ENCODE measurements at regions not wholly inside any gene's neighbourhood (a gene's known extent, or its start where the extent isn't known, plus 50 kb on each side); places are given as distances from the start of the nearest gene placed in this dataset.

- Histone ChIP-seq H3K4me3 (ENCODE audit: low read depth, low read length) (no peak overlapping the region), H3K4me1 (ENCODE audit: control insufficient read depth, insufficient read depth, low read length) (no peaks in the 10 kb centered on the region), H3K9me3 (ENCODE audit: control insufficient read depth, insufficient read depth, low read depth, low read length) (no peaks in the 10 kb centered on the region), H3K27ac (ENCODE audit: extremely low read depth, low read depth, low read length) (no peak overlapping the region), H3K36me3 (ENCODE audit: control insufficient read depth in 2 of 2, insufficient read depth in 1 of 2, low read length in 2 of 2) (no peaks in the 10 kb centered on the region)
- POLR2A ChIA-PET, result no interaction called here
- CTCF ChIA-PET, result no interaction called here
- TF ChIP-seq ZBTB8A (tag by site-specific recombination; IDR thresholded peaks at IDR 0.05) (no peak), ZNF777 (tag by site-specific recombination; IDR thresholded peaks at IDR 0.05; ENCODE audit: borderline replicate concordance) (no peak), GLI2 (tag by site-specific recombination; IDR thresholded peaks at IDR 0.05; ENCODE audit: borderline replicate concordance, low read depth) (no peak), ZBTB21 (tag by site-specific recombination; IDR thresholded peaks at IDR 0.05) (no peak), WT1 (tag by site-specific recombination; IDR thresholded peaks at IDR 0.05) (no peak), ZNF529 (tag by site-specific recombination; IDR thresholded peaks at IDR 0.05; ENCODE audit: insufficient replicate concordance) (no peak), ZNF221 (tag by site-specific recombination; IDR thresholded peaks at IDR 0.05; ENCODE audit: borderline replicate concordance) (no peak), ZBTB1 (tag by site-specific recombination; IDR thresholded peaks at IDR 0.05) (no peak), ZBTB7A (tag by site-specific recombination; IDR thresholded peaks at IDR 0.05; ENCODE audit: low read depth) (no peak), ZNF776 (tag by site-specific recombination; IDR thresholded peaks at IDR 0.05; ENCODE audit: borderline replicate concordance) (no peak), PRDM6 (tag by site-specific recombination; IDR thresholded peaks at IDR 0.05) (no peak), ZBTB6 (tag by site-specific recombination; IDR thresholded peaks at IDR 0.05) (no peak), ZNF664 (tag by site-specific recombination; IDR thresholded peaks at IDR 0.05) (no peak), AEBP2 (tag by site-specific recombination; IDR thresholded peaks at IDR 0.05; ENCODE audit: borderline replicate concordance) (no peak)
These were observed 98.0 kb upstream of the KIF2B start for GRCh38 chr17:53724726-53725125.

GRCh38 chr17:53722407-53722806 is 100.3 kb upstream of the KIF2B start:
- no peak overlapping the region for H3K4me3 ChIP-seq (ENCODE audit: low read depth, low read length)
- ChIA-PET CTCF (interaction anchor here (0.6 kb wide), 1 partner anchor 302 kb away, joined by 3 read pairs; no protein-coding TSS in a partner anchor), POLR2A (no interaction called here)
- no peaks in the 10 kb centered on the region for H3K4me1 ChIP-seq (ENCODE audit: control insufficient read depth, insufficient read depth, low read length)
- no peaks in the 10 kb centered on the region for H3K36me3 ChIP-seq (ENCODE audit: control insufficient read depth in 2 of 2, insufficient read depth in 1 of 2, low read length in 2 of 2)
- H3K9me3 ChIP-seq (ENCODE audit: control insufficient read depth, insufficient read depth, low read depth, low read length), result no peaks in the 10 kb centered on the region
- no peak overlapping the region for H3K27ac ChIP-seq (ENCODE audit: extremely low read depth, low read depth, low read length)
- TF ChIP-seq ZNF473 (tag by site-specific recombination; IDR thresholded peaks at IDR 0.05), result no peak
- TF ChIP-seq ZNF560 (tag by site-specific recombination; IDR thresholded peaks at IDR 0.05; ENCODE audit: borderline replicate concordance), result no peak
- no peak for TF ChIP-seq ZNF777 (tag by site-specific recombination; IDR thresholded peaks at IDR 0.05; ENCODE audit: borderline replicate concordance)
- no peak for TF ChIP-seq ZNF18 (tag by site-specific recombination; IDR thresholded peaks at IDR 0.05)
- TF ChIP-seq ZNF549 (tag by site-specific recombination; IDR thresholded peaks at IDR 0.05), result no peak
- no peak for TF ChIP-seq ZNF624 (tag by site-specific recombination; IDR thresholded peaks at IDR 0.05)
- no peak for TF ChIP-seq PRDM6 (tag by site-specific recombination; IDR thresholded peaks at IDR 0.05)
- TF ChIP-seq GLI2 (tag by site-specific recombination; IDR thresholded peaks at IDR 0.05; ENCODE audit: borderline replicate concordance, low read depth), result no peak
- no peak for TF ChIP-seq ZNF626 (tag by site-specific recombination; IDR thresholded peaks at IDR 0.05)
- no peak for TF ChIP-seq SALL2 (tag by site-specific recombination; IDR thresholded peaks at IDR 0.05; ENCODE audit: borderline replicate concordance)
- no peak for TF ChIP-seq ZNF530 (tag by site-specific recombination; IDR thresholded peaks at IDR 0.05; ENCODE audit: low read depth)
- TF ChIP-seq ZSCAN5A (tag by site-specific recombination; IDR thresholded peaks at IDR 0.05), result no peak
- TF ChIP-seq ZNF223 (tag by site-specific recombination; IDR thresholded peaks at IDR 0.05), result no peak
- TF ChIP-seq ZNF561 (tag by site-specific recombination; IDR thresholded peaks at IDR 0.05; ENCODE audit: borderline replicate concordance), result no peak
- TF ChIP-seq ZNF350 (tag by site-specific recombination; IDR thresholded peaks at IDR 0.05), result no peak
- TF ChIP-seq TRIM28 (IDR thresholded peaks at IDR 0.05; ENCODE audit: borderline replicate concordance, low read length), result no peak
